HG03457 (cell line): ENCODE measurements at regions not wholly inside any gene's neighbourhood (a gene's known extent, or its start where the extent isn't known, plus 50 kb on each side); places are given as distances from the start of the nearest gene placed in this dataset.
"Not testable (repeated sequence)": the region's sequence is repeated elsewhere in the genome, so short reads cannot be mapped to it uniquely, and the experiment has no call there.

Source experiments
- ATAC-seq: cut with Tn5 transposase; IDR thresholded peaks from one replicate; pipeline ENCODE4 v1.9.1; 2021; ENCODE audit warnings: moderate number of reproducible peaks; ENCODE audit not compliant: unreplicated experiment

DNA sequence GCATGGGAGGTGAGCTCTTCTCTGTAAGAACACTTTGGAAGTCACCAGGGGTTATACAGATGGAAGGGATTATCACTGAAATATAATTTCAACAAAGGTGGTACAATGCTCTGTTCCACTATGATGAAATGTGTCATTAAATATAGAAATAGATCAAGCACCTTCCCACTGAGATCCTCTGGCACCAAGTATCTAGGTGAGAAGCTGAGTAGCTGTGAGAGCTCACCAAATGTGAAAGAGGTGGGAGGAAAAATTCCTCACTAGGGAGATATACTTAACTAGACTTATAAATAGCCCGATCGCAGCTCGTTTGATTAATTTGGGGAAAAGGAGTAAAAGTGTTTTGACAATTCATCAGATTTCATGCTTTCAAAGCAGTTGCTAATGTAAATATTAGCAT lies 247.6 kb downstream of the SMAD2 start:
- no peak for ATAC-seq

DNA sequence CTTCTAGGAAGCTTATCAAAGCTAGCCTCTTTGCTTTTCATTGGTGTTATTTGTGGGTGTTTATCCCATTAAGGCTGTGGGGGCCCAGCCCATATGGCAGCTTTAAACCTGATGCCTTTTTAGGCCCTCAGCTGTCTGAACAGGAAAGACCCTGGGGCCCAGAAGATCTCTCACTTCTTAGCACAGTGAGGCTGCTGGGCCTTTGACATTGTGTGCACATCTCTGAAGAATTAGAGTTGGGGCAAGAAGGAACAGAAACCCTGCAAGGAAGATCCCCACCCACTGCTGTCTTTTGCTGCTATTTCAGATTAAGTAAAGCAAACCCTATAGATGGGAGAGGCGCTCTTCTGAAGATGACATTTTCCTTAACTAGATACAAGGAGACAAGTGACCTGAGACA lies 250.0 kb downstream of the SMAD2 start:
- no peak for ATAC-seq

DNA sequence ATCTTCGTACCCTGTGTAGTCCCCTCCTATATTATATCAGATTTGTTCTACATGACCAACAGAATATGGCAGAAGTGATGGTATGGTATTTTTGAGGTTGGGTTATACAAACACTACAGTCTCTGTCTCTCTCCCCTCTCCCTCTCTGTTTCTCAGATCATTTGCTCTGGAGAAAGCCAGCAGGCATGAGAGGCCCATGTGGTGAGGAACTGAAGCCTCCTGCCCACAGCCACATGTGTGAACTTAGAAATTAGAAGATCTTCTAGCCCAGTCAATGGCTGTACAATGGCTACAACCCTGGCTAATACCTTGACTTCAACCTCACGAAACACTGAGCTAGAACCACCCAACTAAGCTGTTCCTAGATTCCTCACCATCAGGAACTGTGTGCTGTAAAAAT lies 250.6 kb downstream of the SMAD2 start:
- no peak for ATAC-seq

DNA sequence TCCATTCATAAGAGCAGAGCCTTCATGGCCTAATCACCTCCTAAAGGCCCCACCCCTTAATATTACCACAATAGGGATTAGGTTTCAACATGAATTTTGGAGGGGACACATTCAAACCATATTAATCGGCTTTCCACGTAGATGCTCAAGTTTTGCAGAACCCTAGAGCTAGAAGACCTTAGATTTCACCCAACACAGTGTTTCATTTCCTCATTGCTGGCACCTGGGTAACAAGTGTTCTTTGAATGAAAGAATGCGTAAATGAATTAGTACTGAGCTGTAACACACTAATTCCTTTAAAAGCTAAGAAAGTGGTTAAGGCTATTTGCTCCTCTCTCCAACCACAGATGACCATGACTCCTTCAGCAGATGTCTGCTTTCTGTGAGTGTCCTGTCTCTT lies 252.5 kb downstream of the SMAD2 start:
- no peak for ATAC-seq

DNA sequence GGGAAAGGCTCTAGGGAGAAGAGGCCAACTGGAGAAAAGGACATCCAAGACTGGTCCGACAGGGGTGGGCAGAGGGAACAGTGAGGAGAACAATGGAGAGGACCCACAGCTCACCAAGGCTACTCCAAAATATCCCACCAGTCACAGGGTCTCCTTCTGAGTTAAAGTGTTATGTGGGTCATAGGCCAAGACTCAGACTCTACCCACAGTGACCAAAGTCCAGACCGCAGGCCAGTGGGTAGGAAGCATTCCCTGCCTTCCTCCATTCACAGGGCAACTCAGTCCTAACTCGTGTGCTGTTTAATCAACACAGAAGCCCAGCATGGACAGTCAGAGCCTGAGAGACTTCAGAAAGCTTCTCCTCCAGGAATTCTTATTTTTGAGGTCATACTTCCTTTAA lies 260.6 kb downstream of the SMAD2 start:
- no peak for ATAC-seq

DNA sequence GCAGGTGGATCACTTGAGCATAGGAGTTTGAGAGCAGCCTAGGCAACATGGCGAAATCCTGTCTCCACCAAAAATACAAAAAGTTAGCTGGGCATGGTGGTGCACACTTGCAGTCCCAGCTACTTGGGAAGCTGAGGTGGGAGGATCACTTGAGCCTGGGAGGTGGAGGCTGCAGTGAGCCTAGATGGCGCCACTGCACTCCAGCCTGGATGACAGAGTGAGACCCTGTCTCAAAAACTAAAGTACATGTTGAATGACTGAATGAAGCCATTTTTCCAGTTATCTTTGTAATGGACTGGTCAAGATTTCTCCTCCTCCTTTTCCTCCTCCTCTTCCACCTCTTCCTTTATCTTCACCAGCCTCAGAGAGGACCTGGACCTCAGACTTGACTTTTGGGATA lies 272.0 kb downstream of the SMAD2 start:
- ATAC-seq = no peak

DNA sequence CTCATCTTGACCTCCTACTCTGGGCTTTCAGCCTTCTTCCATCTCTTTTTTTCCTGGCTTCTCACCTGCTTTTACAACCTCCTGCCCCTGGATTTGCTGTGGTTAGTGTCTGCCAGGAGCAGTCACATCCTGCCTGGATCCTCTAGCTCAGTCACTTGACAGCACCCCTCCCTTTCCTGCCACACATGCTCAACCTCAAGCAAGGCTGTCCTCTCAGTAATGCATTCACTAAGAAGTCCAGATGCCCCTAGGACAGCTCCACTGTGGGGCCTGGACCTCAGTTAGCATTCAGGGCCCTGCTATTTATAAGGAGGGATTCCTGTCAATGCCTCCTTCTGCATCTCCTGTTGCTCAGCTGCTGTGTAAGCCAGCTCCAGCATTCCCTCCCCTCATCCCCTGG lies 275.5 kb downstream of the SMAD2 start:
- ATAC-seq = no peak

DNA sequence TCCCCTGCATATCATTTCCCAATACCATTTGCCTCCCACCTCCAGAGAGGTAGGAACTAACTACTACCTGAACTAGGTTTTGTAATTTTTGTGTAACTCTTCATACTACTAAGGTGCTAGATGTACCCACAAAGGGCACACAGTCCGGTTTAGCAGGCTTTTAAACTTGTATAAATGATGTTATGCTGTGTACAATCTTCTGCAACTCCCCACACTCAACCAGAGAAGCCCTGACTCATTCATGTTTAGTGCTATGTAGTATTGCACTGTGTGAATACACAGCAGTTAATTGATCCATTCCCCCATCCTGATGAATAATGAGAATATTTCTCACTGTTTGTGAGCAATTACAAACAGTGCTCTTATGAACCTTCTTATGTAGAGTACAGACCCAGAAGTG lies 285.6 kb downstream of the SMAD2 start:
- no peak for ATAC-seq

DNA sequence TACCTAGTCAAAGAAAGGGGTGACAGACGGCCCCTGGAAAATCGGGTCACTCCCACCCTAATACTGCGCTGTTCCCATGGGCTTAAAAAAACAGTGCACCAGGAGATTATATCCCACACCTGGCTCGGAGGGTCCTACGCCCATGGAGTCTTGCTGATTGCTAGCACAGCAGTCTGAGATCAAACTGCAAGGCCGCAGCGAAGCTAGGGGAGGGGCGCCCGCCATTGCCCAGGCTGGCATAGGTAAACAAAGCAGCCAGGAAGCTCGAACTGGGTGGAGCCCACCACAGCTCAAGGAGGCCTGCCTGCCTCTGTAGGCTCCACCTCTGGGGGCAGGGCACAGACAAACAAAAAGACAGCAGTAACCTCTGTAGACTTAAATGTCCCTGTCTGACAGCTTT lies 292.9 kb downstream of the SMAD2 start:
- ATAC-seq = not testable (repeated sequence)

DNA sequence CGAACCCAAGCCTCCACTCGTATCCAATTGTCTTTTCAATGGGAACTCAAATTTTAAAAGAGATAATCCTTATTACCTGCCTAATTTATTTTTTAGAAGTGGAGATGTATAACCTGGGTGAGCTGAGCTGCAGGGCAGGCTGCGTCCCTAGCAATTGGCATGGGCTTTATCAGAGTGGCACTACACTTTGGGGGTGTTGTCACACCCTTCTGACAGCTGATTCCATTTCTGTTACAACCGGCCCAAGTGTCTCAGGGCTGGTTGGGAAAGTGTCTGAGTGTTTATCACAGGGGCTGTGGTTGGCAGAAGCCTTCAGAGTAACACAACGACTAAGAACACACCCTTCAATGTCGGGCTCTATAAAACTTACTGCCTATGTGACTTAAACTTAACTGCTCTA lies 295.0 kb downstream of the SMAD2 start:
- ATAC-seq = no peak

DNA sequence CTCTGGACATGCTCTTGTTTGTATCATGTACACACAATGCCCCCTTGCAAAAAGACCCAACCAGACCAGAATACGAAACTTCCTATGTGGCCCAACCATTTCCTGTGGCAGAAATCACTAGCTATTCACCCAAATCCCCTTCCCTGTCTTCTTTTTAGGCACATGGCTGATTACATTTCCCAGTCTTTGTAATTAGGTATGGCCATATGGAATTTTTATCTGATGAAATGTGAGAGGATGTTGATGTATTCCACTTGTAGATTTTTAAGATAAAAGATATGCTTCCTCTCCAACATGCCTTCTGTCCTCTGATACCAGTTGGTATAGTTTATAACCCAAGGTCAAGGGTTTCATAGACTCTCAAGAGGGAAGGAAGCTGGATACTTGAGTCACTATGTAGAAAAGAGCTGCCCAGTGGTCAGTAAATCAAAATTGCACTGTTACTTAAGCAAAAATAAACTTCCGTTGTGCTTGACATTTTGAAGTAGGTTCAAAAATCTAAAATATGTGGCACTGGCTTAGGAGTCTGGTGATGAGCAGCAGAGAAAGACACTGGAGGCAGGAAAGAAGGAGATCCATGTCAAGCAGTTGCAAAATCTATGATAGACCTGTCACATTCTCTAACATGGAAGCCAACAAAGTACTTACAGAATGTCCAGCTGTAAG lies 297.4 kb downstream of the SMAD2 start:
- no peak for ATAC-seq

DNA sequence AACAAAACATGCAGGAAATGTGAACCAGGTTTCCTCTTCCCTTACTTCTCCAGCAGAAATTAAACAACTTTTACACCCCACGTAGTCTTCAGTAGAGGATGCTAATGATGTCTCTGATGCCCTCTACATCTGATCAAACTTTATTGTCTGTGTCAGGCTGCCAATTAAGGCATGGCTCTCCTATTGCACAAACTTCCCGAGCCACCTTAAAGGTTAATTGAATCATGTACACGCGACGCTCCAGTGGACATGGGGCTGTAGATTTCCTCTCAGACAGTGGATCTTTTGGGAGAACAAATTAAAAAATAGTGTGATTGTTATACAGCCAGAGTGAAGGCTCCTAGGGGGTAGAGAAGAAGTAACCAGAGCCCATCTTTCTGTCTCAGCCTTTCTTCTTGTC lies 301.6 kb downstream of the SMAD2 start:
- ATAC-seq = no peak

DNA sequence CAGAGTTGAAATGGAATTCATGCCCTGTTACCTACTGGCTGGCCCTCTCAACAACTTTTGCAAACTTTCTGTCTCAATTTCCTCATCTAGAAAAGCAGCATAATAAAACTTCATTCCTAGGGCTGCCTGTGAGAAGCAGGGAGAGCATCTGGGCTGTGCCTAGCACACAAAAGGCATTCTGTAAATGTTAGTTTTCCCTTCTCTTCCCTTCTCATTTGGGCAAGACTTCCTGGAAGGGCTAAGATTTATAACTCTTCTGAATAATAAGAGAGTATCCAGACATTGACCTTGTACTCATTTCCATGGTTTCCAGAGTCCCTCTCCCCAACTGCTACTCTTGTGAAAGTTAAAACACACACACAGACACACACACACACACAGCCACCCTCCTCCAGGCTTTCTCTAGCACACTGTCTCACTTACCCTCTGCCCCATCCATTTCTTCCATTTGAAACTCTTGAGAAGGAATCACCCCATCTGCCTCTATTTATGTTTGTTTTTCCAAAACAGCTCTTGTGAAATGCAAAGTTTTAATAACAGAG lies 302.1 kb downstream of the SMAD2 start:
- ATAC-seq = no peak

DNA sequence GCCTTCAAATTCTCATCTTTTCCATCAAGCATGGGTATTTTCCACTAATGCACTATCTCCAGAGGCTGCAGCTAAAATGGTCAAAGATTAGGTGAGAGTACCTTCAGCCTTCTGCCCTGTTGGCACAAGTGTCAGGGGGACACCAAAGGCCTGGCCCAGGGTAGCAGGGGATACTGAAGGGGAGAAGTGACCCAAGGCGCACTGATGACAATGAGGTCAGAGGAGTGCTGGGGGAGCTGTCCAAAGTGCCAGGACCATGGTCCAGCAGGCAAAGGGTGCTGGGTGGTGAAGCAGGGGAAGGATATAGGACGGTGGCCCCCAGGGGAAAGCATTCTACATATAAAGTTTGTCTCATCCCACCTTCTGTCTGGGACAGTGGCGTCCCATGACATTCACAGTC lies 303.4 kb downstream of the SMAD2 start:
- ATAC-seq = no peak

DNA sequence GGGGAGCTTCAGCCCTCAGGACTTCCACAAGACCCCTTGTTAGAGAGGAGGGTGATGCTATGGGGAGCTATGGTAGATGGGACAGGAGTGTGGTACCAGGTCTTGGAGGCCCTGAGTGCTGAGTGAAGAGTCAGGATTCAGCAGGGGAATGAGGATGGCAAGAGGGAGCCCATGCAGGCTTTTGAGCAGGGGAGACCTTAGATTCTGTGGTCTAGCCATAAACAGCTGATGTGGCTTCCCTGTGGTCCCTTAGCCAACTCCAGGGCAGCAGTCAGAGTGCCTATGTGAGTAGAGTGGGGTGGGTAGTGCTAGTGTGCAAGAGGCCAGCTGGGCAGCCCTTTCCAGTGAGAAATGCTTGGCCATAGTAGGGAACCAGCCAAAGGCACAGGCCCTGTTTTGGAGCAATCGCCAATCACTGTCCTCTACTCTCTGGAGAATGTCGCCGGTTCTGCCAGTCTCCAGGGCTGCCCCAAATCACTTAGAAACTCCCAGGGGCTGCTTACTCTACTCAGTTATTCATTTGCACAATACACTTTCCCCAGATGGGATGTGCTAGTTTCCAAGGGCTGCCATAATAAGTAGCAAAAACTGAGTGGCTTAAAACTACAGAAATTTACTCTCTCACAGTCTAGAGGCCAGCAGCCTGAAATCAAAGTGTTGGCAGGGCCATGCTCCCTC lies 310.5 kb downstream of the SMAD2 start:
- ATAC-seq = no peak

DNA sequence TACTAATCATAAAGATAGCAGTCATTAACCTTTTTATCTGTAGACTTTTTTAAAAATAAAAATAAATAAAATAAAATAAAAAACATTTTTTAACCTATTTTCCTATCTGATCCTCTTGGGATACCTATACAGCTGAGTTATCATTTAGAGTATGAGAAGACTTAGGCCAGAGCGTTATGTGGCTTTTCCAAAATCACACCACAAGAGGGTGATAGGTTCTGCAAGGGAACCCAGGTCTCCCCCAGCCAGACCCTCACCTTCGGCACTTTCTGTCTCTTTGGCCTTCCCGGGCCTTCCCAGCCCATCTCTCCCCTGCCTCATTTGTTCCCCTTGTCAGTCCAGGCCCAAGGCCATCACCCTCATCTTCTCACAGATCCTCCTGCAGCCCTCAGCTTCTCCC lies 311.7 kb downstream of the SMAD2 start:
- no peak for ATAC-seq

DNA sequence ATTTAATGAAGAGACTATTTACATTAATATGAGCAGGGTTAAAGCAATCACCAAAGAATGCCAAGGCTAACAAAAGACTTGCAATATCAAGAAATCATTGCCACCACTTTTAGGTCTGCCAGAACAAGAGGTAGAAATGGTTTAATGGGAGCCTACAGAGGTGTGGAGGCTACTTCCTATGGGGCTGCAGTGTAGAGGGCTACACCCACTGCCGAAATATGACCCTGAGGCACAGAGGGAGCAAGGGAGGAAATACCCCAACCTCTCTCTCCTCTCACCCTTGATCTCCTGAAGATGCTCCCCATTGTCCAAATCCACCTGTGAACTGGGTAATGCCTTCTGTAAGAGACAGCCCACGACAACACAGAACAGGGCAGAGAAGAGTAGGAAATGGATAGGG lies 315.4 kb downstream of the SMAD2 start:
- ATAC-seq = no peak

DNA sequence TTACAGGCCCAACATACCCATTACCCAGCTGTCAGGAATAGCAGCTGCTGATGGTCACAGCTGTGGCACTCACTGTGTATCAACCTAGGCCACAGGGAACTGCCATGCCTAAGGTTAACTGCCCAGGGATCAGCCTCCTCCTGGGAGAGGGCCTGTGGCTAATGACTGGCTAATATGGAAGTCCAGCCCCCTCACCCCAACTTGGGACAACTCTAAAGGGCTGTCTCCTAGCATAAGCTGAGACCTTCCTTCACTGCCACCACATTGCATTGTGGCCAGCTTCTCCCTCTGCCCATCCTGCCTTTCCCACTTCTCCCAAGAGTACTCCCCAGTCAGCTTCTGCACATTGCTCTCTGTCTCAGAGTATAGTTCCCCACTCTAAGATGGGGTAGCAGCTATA lies 316.5 kb downstream of the SMAD2 start:
- ATAC-seq = no peak

DNA sequence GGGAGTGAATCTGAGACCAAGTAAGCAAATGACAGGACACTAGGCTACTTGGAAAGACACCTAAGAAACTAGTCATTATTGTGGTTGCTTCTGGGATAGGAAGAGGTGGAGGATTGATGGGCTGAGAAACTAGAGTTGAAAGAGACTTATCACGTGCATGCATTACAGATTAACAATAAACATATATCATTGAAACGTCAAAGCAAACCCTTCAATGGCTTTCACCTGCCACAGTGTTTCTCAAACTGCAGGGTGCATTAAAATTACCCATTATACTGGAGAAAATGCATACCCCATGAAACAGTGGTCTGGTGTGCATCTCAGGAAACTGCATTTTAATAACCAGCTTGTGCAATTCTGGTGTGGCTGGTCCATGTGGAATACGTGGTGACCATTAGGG lies 318.8 kb downstream of the SMAD2 start:
- ATAC-seq = no peak

DNA sequence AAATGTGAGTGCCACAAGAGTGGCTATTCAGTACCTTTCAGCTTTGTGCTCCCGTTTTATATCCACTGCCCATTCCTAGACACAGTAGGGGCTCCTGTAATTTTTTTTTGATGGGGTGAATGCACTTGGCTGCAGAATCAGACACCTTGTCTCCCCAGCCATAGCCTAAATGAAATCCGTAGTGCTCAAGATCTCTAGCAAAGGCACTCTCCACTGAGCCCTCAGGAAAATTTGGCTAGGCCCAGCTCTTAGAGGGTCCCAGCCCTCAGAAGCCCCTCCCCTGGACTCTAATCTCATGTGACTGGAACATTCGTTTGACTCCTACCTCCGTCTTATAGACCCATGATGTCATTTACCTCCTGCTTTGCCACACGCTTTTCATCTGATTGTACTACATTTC lies 323.9 kb downstream of the SMAD2 start:
- ATAC-seq = no peak

DNA sequence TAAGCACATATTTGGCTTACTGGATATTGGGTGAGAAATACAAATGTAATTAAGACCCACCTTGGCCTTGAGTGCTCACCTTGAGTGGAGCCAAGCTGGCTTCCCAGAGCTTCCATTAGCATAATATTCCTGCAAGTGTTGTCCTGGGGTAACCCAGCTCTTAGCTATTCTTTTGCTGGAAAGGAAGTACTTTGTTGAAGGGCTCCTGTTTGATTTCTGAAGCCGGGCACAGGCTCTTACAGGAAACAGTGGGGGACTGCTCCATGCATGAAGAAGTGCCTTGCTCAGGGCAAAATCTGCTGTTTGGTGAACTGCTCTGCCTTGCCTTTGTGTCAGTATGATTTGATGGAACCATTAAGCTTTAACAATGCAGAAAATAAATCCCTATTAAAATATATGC lies 325.4 kb downstream of the SMAD2 start:
- no peak for ATAC-seq

DNA sequence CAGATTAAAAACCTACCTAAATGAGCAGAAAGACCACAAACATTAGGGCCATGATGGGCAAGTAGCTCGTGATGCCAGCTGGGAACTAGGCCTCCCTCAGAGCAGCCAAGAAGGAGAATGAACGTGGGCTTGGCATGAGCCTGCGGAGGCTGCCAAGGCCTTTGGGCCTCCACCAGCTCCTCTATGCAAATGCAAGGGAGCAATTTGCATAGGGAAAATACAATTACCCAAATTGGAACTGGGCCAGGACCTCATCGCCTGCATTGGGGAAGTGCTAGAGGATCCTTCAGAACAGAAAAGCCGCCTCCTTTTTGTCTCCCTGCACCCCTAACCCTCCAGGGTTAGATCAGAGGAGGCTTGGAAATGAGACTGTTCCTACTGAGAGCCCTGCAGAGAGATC lies 326.4 kb downstream of the SMAD2 start:
- ATAC-seq = no peak

DNA sequence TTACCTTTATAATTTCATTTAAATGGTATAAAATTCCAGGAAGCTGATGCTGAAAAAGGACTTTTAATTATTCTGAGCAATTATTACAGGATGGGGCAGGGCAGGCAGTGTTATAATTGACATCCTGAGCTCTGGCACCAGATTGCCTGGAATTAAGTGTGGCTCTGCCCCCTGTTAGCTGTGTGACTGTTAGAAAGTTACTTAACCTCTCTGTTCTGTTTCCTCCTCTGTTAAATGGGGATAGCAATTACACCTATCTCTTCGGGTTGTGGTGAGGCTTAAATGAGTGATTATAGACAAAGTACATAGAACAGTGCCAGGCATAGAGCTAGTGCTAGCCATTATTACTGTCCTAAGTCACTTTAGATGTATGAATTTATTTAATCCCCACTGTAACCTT lies 327.3 kb downstream of the SMAD2 start:
- no peak for ATAC-seq
